T-helper 17 cell (primary cell): ENCODE measurements at regions not wholly inside any gene's neighbourhood (a gene's known extent, or its start where the extent isn't known, plus 50 kb on each side); places are given as distances from the start of the nearest gene placed in this dataset.

Experiments used
- ATAC-seq: fragments of 150-1000 bp; cut with Tn5 transposase; 2 replicates; pipeline ENCODE4 v1.10.0; 2021; ENCODE audit warnings: mild to moderate bottlenecking, moderate library complexity
- DNase-seq, 3 donors: peaks; one replicate each; pipeline versions ENCODE4 v3.0.0 to v3.0.0-alpha.2; 2020 to 2021
- H3K9me3 ChIP-seq: one replicate; pipeline ENCODE4 v1.7.0; 2013; ENCODE audit warnings: low read length, mild to moderate bottlenecking; ENCODE audit not compliant: control insufficient read depth, poor library complexity, severe bottlenecking
- H3K27ac Mint-ChIP-seq: one replicate; pipeline ENCODE4 v1.8.0; 2022; ENCODE audit warnings: mild to moderate bottlenecking, moderate library complexity, mixed read lengths
- H3K27me3 Mint-ChIP-seq: one replicate; pipeline ENCODE4 v1.8.0; 2022; ENCODE audit warnings: mixed read lengths
- H3K36me3 Mint-ChIP-seq: one replicate; pipeline ENCODE4 v1.8.0; 2022; ENCODE audit warnings: low read depth, mixed read lengths
- H3K4me1 Mint-ChIP-seq: one replicate; pipeline ENCODE4 v1.8.0; 2022; ENCODE audit warnings: mild to moderate bottlenecking, mixed read lengths
- H3K4me3 Mint-ChIP-seq: one replicate; pipeline ENCODE4 v1.8.0; 2022; ENCODE audit warnings: mild to moderate bottlenecking, moderate library complexity, mixed read lengths

DNA sequence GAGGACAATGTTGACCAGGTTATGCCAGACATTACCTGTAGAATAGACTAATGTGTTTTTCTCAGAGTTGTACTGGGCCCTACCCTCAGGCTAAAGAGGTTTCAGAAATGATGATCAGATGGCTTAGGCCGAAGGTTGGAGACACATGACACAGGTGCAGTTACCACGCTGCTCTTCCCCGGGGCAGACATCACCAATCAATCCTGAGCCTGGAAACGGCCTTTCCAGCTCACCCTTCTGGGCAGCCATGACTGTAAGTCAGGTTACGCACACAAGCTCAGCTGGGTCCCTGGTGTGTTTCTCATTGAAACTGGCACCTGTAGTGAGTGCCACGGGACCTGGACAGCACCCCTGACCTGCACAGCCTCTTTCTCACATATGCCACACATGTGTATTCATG lies 299.3 kb downstream of the UQCRFS1 start:
- no peak for ATAC-seq
- no peak overlapping the region for H3K27ac Mint-ChIP-seq
- H3K36me3 Mint-ChIP-seq: peaks cover 3% of the 10 kb centered on the region
- peaks cover 32% of the 10 kb centered on the region for H3K27me3 Mint-ChIP-seq
- no peak for DNase-seq
- H3K4me1 Mint-ChIP-seq: peaks cover 2% of the 10 kb centered on the region
- H3K9me3 ChIP-seq: no peaks in the 10 kb centered on the region
- no peak overlapping the region for H3K4me3 Mint-ChIP-seq

DNA sequence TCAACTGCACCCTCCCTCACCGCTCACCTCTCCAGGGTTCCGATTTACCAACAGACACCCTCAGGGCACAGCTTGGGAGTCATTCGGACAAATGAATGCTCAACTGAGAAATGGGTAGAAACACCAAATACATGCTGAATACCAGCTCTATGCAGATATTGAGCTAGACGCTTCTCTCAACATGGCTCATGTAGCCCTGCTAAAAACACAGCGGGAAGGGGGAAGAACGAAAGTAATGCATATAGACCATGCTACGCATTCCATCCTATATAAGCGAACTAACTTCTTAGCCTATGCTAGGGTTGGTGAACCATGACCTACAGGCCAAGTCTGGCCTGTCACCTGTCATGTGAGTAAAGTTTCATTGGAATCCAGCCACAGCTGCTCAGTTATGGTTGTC lies 304.0 kb downstream of the UQCRFS1 start:
- H3K4me3 Mint-ChIP-seq: no peak overlapping the region
- H3K36me3 Mint-ChIP-seq: no peaks in the 10 kb centered on the region
- DNase-seq: no peak
- no peak overlapping the region for H3K27ac Mint-ChIP-seq
- H3K4me1 Mint-ChIP-seq: no peaks in the 10 kb centered on the region
- H3K9me3 ChIP-seq: no peaks in the 10 kb centered on the region
- no peak for ATAC-seq
- peaks cover 16% of the 10 kb centered on the region for H3K27me3 Mint-ChIP-seq

DNA sequence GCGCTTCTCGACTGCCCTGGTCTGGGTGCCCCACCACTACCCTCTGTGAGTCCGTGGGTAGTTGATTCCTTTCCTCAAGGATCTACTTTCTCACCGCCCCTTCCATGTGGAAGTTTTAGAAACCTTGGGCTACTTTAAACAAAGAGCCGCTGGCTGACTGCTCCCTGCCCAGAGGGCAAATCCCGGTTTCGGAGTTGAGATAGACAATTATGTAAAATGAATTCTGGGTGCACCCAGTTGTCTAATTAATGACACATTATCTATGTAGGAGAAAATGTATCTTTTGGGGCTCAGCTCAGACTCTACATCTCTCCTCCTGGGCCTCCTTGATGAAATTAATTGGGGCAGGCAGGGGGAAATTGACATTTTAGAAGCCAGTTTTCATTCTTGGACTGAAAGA lies 305.4 kb downstream of the UQCRFS1 start:
- no peaks in the 10 kb centered on the region for H3K36me3 Mint-ChIP-seq
- ATAC-seq (no peak), DNase-seq (no peak)
- no peaks in the 10 kb centered on the region for H3K4me1 Mint-ChIP-seq
- H3K4me3 Mint-ChIP-seq: no peak overlapping the region
- H3K27me3 Mint-ChIP-seq: peaks cover 16% of the 10 kb centered on the region
- H3K27ac Mint-ChIP-seq: no peak overlapping the region
- no peaks in the 10 kb centered on the region for H3K9me3 ChIP-seq

DNA sequence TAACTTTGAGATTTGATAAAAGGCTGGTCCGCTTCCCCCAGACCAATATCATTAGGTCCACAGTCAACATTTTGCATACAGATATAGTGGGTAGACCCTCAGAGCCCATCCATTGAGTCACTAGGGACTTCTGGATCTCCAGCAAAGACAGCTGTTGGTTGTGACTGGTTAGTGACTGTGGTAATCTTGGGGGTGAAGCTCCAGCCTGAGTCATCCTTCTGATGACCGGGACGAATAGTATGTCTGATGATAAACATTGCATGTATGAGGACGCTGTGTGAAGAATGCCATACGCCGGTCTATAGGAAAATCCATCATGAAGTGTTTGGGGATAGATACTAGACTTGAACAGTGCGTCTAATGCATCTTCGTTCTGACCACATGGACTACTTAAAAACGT lies 307.0 kb downstream of the UQCRFS1 start:
- H3K27me3 Mint-ChIP-seq: peaks cover 5% of the 10 kb centered on the region
- no peaks in the 10 kb centered on the region for H3K4me1 Mint-ChIP-seq
- no peak for DNase-seq
- H3K27ac Mint-ChIP-seq: no peak overlapping the region
- no peaks in the 10 kb centered on the region for H3K9me3 ChIP-seq
- no peaks in the 10 kb centered on the region for H3K36me3 Mint-ChIP-seq
- no peak overlapping the region for H3K4me3 Mint-ChIP-seq
- ATAC-seq: no peak

DNA sequence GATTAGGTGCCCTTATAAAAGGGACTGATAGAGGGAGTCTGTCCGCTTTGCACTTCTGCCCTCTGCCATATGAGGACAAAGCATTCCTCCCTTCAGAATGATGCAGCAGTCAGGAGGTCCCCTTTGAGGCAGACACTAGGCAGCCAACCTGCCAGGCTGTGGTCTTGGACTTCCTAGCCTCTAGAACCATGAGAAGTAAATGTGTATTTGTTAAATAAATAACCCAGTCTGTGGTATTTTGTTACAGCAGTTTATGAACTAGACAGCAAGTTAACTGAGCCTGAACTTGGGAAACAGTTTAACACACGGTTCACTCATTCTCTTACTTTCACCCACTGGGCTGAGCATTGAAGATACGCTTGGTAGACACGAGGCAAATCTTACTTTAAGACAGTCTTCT lies 313.2 kb downstream of the UQCRFS1 start:
- H3K27ac Mint-ChIP-seq: no peak overlapping the region
- peaks cover 13% of the 10 kb centered on the region for H3K27me3 Mint-ChIP-seq
- no peaks in the 10 kb centered on the region for H3K9me3 ChIP-seq
- DNase-seq: no peak
- peaks cover 2% of the 10 kb centered on the region for H3K4me1 Mint-ChIP-seq
- ATAC-seq: no peak
- no peak overlapping the region for H3K4me3 Mint-ChIP-seq
- no peaks in the 10 kb centered on the region for H3K36me3 Mint-ChIP-seq

DNA sequence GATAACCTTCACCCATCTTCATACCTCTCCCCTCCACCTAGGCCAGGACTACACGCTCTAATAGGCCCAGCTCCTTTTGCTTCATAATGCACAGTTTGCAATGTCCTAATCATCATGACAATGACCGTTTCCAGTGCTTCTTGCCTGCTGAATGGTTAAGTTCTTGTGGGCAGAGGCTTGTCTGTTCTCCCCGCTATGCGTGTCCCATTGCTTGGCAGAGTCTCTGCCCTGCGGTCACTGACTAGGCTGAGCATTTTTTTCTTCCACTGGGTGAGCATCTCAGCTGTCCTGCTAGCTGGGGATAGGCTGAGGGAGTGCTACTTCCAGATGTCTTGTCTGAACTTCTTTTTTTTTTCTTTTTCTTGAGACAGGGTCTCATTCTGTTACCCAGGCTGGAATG lies 314.7 kb downstream of the UQCRFS1 start:
- Mint-ChIP-seq H3K4me1 (peaks cover 2% of the 10 kb centered on the region), H3K27ac (no peak overlapping the region), H3K4me3 (no peak overlapping the region), H3K36me3 (no peaks in the 10 kb centered on the region), H3K27me3 (peaks cover 8% of the 10 kb centered on the region)
- no peak for DNase-seq
- H3K9me3 ChIP-seq: no peaks in the 10 kb centered on the region
- ATAC-seq: no peak

DNA sequence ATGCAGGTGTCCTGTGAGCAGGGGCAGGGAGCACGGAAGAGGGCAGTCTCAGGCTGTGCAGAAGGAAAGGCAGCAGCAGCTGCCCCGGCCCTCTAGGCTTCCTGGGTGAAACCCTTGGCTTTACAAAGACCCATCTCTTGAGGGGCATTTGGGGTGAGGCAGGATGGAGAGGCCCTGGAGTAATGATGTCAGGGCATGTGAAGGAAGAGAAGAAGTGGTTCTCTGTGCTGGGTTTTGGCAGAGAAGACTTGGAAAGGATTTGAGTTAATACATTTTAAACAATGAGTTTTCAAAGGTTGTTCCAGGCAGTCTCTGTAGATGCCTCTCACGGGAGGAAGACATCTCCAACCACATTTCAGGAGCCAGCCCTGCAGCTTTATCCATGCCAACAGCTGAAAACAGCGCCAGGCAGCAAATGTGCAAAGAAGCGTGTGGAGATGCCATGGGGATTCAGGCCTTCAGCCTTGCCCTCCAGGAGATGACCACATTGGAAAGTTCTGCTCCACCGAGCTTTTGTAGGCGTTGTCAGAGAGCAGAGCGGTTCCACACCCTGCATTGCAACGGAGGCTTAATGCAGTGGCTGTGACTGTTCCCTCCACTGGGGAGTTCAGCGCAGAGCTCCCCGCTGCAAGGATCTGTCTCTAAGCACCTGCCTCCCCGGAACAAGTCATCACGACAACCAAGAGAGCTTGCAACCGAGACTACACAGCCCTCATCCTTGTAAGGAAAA lies 322.8 kb downstream of the UQCRFS1 start:
- Mint-ChIP-seq H3K27ac (no peak overlapping the region), H3K36me3 (no peaks in the 10 kb centered on the region)
- ATAC-seq: no peak

DNA sequence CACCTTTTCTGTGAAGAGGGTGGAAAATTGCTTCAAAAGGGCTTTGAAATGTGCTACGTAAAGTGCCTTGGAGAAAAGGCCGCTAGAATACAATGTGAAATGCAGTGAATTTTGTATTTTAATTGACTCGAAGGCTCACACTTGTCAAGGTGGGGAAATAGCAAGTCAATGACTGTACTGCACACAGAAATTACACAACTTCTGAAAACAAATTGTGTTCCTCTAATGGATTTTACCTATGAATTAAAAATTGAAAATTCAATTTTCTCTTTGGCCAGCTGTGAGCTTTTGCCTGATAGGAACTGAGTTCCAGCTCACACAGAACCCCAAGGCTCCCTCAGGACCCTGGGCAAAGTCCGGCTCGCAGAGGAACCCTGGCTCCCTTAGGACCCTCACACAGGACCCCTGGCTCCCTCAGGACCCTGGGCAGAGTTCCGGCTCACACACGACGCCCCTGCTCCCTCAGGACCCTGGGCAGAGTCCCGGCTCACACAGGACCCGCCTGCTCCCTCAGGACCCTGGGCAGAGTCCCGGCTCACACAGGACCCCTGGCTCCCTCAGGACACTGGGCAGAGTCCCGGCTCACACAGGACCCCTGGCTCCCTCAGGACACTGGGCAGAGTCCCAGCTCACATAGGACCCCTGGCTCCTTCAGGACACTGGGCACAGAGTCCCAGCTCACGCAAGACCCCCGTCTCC lies 324.9 kb downstream of the UQCRFS1 start:
- no peak for DNase-seq
- peaks cover 38% of the 10 kb centered on the region for H3K27me3 Mint-ChIP-seq
- H3K27ac Mint-ChIP-seq: no peak overlapping the region
- peaks cover 3% of the 10 kb centered on the region for H3K4me1 Mint-ChIP-seq
- H3K36me3 Mint-ChIP-seq: no peaks in the 10 kb centered on the region
- no peaks in the 10 kb centered on the region for H3K9me3 ChIP-seq
- no peak for ATAC-seq
- H3K4me3 Mint-ChIP-seq: no peak overlapping the region

More for the DNA sequence above, 322.8 kb downstream of the UQCRFS1 start:
- Mint-ChIP-seq H3K4me1 (peaks cover 3% of the 10 kb centered on the region), H3K27me3 (peaks cover 21% of the 10 kb centered on the region), H3K4me3 (no peak overlapping the region)
- H3K9me3 ChIP-seq: no peaks in the 10 kb centered on the region
- no peak for DNase-seq

DNA sequence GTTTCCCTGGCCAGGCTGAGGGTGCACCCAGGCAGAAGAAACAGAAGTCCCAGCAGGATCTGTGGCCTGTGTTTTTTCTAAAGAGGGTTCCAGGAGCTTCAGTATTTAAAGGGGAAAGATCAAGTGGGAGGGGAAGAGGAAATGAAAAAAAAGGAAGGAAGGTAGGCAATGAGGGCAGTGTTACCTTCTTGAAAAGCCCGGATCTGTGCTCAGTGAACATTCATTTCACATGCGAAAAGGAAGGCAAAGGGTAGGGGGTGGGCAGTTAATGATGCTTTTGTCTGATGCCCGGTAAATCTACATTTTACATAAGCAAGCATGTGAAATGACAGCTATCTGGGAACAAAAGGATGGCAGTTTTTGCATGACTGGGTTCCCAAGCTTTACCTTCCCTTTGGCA lies 326.2 kb downstream of the UQCRFS1 start:
- DNase-seq (no peak), ATAC-seq (no peak)
- Mint-ChIP-seq H3K4me1 (peaks cover 3% of the 10 kb centered on the region), H3K36me3 (no peaks in the 10 kb centered on the region), H3K27ac (no peak overlapping the region), H3K4me3 (no peak overlapping the region), H3K27me3 (peaks cover 51% of the 10 kb centered on the region)
- no peaks in the 10 kb centered on the region for H3K9me3 ChIP-seq

DNA sequence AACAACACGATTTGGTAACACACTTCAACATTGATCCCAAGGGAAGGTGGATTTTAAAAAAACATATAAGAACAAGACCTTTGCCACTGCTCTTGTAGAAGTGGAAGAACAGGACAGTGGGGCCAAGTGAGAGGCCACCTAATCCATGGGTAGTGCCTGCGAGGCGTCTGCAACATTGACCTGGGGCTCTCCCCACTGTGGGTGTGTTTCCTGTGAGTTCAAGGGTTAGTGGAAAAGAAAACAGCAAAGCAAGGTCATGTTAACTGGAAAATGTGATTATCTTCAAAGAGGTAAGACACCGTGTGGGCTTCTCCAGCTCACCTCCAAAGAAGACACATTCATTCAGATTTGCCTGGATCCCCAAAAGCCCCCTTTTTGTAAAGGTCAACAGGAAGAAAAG lies 327.0 kb downstream of the UQCRFS1 start:
- H3K9me3 ChIP-seq: no peaks in the 10 kb centered on the region
- H3K27me3 Mint-ChIP-seq: peaks cover 51% of the 10 kb centered on the region
- no peak for DNase-seq
- H3K27ac Mint-ChIP-seq: no peak overlapping the region
- H3K4me3 Mint-ChIP-seq: no peak overlapping the region
- ATAC-seq: no peak
- H3K36me3 Mint-ChIP-seq: no peaks in the 10 kb centered on the region
- peaks cover 3% of the 10 kb centered on the region for H3K4me1 Mint-ChIP-seq

DNA sequence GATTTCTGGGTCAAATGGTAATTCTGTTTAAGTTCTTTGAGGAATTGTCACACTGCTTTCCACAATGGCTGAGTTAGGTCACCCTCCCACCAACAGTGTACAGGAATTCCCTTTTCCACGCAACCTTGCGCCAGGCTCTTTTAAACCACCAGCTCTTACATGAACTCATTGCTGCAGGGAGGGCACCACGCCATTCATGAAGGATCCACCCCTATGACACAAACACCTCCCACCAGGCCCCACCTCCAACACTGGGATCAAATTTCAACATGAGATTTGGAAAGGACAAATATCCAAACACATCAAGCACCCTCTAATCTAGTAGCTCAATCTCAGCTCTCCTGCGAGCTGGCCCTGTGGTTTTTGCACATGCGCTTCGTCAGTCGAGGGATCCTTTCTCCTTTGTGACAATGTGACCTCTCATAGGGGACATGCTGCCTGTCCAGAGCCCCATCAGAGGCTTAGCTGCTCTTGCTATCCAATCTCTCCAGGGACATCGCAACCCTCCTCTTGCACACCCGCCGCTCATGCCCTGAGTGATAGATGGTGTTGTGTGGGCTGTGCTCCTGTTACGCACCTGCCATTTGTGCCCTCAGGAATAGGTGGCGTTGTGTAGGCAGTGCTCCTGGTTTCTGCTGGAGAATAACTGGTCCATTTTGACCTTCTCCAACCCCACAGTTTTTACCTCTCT lies 328.0 kb downstream of the UQCRFS1 start:
- Mint-ChIP-seq H3K36me3 (no peaks in the 10 kb centered on the region), H3K27me3 (peaks cover 51% of the 10 kb centered on the region), H3K27ac (no peak overlapping the region), H3K4me1 (peaks cover 3% of the 10 kb centered on the region), H3K4me3 (no peak overlapping the region)
- no peaks in the 10 kb centered on the region for H3K9me3 ChIP-seq
- ATAC-seq: no peak
- no peak for DNase-seq

DNA sequence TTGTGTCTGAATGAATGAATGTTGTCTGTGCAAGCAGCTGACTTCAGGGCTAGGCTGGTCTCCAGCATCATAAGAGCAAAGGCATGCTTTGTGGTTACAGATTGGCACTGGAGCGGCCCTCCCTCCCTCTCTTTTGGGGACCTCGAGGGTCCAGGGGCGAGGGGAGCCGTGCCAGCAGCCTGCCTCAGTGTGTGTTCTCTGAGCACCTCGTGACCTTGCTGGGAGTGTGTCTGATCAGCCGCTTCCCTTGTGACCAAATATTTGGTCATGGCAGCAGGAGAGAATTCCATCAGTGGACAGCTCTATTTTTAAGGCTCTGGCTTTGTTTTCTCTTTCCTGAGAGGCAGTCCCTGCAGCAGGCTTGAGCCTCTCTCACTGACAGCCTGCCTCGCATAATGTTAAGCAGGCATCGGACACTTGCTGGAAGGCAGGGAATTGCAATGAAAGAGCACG lies 329.7 kb downstream of the UQCRFS1 start:
- no peaks in the 10 kb centered on the region for H3K9me3 ChIP-seq
- Mint-ChIP-seq H3K36me3 (no peaks in the 10 kb centered on the region), H3K27me3 (peaks cover 45% of the 10 kb centered on the region), H3K4me1 (no peaks in the 10 kb centered on the region), H3K27ac (no peak overlapping the region), H3K4me3 (no peak overlapping the region)
- no peak for ATAC-seq
- no peak for DNase-seq

DNA sequence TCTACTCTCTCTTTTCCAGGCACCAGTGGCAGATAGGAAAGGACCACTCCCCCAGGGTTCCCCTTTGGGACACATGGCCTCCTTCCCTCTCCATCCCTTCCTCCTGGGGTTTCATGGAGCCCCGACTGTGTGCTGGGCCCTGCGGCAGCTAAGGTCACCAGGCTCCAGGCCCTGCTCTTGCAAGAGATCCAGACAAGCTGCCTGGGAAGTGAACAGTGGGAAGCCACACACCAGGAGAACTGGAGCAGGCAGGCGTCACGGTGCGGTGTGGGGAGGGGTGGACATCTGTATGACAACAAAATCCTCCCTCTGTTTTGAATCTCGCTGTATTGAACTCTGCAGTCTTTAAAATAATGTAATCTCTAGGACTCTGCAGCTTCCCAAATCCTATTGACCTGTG lies 330.1 kb downstream of the UQCRFS1 start:
- H3K9me3 ChIP-seq: no peaks in the 10 kb centered on the region
- DNase-seq: no peak
- H3K36me3 Mint-ChIP-seq: no peaks in the 10 kb centered on the region
- ATAC-seq: no peak
- no peak overlapping the region for H3K27ac Mint-ChIP-seq
- no peak overlapping the region for H3K4me3 Mint-ChIP-seq
- H3K4me1 Mint-ChIP-seq: no peaks in the 10 kb centered on the region
- H3K27me3 Mint-ChIP-seq: peaks cover 45% of the 10 kb centered on the region
